ENCODE measurements at regions not wholly inside any gene's neighbourhood (a gene's known extent, or its start where the extent isn't known, plus 50 kb on each side); places are given as distances from the start of the nearest gene placed in this dataset.

- DNase-seq (ENCODE audit: extremely low spot score, unreplicated experiment): no peak
- Mint-ChIP-seq H3K4me1 (ENCODE audit: unreplicated experiment) (no peaks in the 10 kb centered on the region), H3K27ac (ENCODE audit: unreplicated experiment) (no peak overlapping the region), H3K9me3 (ENCODE audit: unreplicated experiment) (no peaks in the 10 kb centered on the region), H3K36me3 (ENCODE audit: unreplicated experiment) (no peaks in the 10 kb centered on the region), H3K27me3 (ENCODE audit: unreplicated experiment) (peaks cover 27% of the 10 kb centered on the region), H3K4me3 (ENCODE audit: unreplicated experiment) (no peak overlapping the region)
- TF ChIP-seq, protein P1, sequence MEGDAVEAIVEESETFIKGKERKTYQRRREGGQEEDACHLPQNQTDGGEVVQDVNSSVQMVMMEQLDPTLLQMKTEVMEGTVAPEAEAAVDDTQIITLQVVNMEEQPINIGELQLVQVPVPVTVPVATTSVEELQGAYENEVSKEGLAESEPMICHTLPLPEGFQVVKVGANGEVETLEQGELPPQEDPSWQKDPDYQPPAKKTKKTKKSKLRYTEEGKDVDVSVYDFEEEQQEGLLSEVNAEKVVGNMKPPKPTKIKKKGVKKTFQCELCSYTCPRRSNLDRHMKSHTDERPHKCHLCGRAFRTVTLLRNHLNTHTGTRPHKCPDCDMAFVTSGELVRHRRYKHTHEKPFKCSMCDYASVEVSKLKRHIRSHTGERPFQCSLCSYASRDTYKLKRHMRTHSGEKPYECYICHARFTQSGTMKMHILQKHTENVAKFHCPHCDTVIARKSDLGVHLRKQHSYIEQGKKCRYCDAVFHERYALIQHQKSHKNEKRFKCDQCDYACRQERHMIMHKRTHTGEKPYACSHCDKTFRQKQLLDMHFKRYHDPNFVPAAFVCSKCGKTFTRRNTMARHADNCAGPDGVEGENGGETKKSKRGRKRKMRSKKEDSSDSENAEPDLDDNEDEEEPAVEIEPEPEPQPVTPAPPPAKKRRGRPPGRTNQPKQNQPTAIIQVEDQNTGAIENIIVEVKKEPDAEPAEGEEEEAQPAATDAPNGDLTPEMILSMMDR (IDR thresholded peaks at IDR 0.05): no peak
Measured at GRCh38 chr15:77771616-77772015, 138.9 kb upstream of the LINGO1 start.

DNA sequence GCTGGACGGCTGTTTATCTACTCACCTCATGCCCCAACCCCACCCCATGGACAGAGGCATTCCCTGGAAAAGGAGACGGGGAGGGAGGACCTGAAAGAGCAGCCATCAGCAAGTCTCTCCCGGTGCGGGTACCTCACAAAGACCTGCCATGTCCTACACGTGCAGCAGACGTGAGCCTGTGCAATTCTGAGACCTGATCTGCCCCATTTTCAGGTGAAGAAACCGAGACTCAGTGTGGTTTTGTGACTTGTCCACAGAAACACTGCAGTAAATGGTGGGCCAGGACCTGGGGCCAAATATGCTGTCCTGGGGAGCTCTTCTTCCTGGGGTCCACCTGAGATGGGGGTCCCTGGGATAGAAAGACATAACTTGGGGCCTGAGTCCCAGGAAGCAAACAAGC, 137.0 kb upstream of the LINGO1 start:
- TF ChIP-seq, protein P1 (IDR thresholded peaks at IDR 0.05): no peak
- Mint-ChIP-seq H3K27ac (ENCODE audit: unreplicated experiment) (no peak overlapping the region), H3K4me3 (ENCODE audit: unreplicated experiment) (no peak overlapping the region), H3K36me3 (ENCODE audit: unreplicated experiment) (no peaks in the 10 kb centered on the region), H3K4me1 (ENCODE audit: unreplicated experiment) (no peaks in the 10 kb centered on the region), H3K27me3 (ENCODE audit: unreplicated experiment) (peaks cover 38% of the 10 kb centered on the region), H3K9me3 (ENCODE audit: unreplicated experiment) (no peaks in the 10 kb centered on the region)
- no peak for DNase-seq (ENCODE audit: extremely low spot score, unreplicated experiment)

DNA sequence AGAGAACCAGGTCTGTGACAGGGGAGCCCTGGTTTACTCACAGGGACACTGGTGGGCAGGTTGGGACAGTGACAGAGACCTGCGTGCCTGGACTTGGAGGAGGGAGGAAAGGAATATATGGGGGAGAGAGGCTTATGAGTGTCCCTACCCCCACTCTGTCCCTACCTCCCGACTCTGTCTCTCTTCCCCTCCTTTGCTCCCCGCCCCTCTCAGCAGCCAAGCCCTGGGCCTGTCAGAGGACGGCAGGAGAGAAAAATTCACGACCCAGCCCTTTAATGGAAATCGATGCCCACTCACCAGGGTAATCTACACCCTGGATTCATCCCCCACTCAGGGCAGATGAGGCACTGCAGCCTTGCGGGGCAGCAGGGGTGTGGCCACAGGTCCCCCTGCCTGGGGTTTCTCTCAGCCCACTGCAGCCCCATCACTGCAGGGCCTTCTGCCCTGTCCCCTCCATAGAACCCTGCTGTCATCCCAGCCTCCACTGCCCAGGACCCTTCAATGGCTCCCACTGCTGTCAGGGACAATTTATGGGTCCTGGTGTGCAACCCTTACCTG, 135.9 kb upstream of the LINGO1 start:
- TF ChIP-seq, protein P1 (IDR thresholded peaks at IDR 0.05): no peak
- H3K36me3 Mint-ChIP-seq (ENCODE audit: unreplicated experiment): no peaks in the 10 kb centered on the region
- no peaks in the 10 kb centered on the region for H3K4me1 Mint-ChIP-seq (ENCODE audit: unreplicated experiment)
- H3K27ac Mint-ChIP-seq (ENCODE audit: unreplicated experiment): no peak overlapping the region
- peaks cover 43% of the 10 kb centered on the region for H3K27me3 Mint-ChIP-seq (ENCODE audit: unreplicated experiment)
- no peak for DNase-seq (ENCODE audit: extremely low spot score, unreplicated experiment)
- H3K4me3 Mint-ChIP-seq (ENCODE audit: unreplicated experiment): no peak overlapping the region
- H3K9me3 Mint-ChIP-seq (ENCODE audit: unreplicated experiment): no peaks in the 10 kb centered on the region

DNA sequence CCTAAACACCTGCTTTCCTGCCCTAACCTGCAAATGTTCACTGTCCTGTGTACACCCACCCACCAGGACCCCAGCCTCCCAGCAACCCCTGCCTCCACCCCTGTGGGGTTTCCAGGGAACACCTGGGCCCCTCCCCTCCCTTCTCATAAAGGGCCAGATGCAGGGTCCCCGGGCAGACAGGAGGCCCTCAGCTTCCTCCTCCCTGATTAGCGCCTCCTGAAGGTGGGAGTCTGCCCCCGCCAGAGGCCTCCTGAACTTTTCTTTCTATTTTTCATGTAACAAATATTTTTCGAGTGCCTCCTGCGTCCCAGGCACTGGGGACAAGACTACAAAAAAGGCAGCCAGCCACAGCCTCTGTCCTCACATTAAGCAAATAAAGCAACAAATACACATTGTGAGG, 135.4 kb upstream of the LINGO1 start:
- TF ChIP-seq, protein P1 (IDR thresholded peaks at IDR 0.05): no peak
- H3K27me3 Mint-ChIP-seq (ENCODE audit: unreplicated experiment): peaks cover 45% of the 10 kb centered on the region

GRCh38 chr15:77764095-77764494, 131.4 kb upstream of the LINGO1 start:
- Mint-ChIP-seq H3K36me3 (ENCODE audit: unreplicated experiment) (no peaks in the 10 kb centered on the region), H3K27ac (ENCODE audit: unreplicated experiment) (no peak overlapping the region), H3K9me3 (ENCODE audit: unreplicated experiment) (no peaks in the 10 kb centered on the region), H3K4me3 (ENCODE audit: unreplicated experiment) (no peak overlapping the region), H3K4me1 (ENCODE audit: unreplicated experiment) (no peaks in the 10 kb centered on the region), H3K27me3 (ENCODE audit: unreplicated experiment) (peaks cover 48% of the 10 kb centered on the region)
- TF ChIP-seq, protein P1 (IDR thresholded peaks at IDR 0.05): no peak
- no peak for DNase-seq (ENCODE audit: extremely low spot score, unreplicated experiment)

More for the DNA sequence above, 135.4 kb upstream of the LINGO1 start:
- DNase-seq (ENCODE audit: extremely low spot score, unreplicated experiment): no peak
- no peaks in the 10 kb centered on the region for H3K4me1 Mint-ChIP-seq (ENCODE audit: unreplicated experiment)
- H3K36me3 Mint-ChIP-seq (ENCODE audit: unreplicated experiment): no peaks in the 10 kb centered on the region
- no peaks in the 10 kb centered on the region for H3K9me3 Mint-ChIP-seq (ENCODE audit: unreplicated experiment)
- H3K27ac Mint-ChIP-seq (ENCODE audit: unreplicated experiment): no peak overlapping the region
- no peak overlapping the region for H3K4me3 Mint-ChIP-seq (ENCODE audit: unreplicated experiment)
